GM19324 (cell line): ENCODE measurements at regions not wholly inside any gene's neighbourhood (a gene's known extent, or its start where the extent isn't known, plus 50 kb on each side); places are given as distances from the start of the nearest gene placed in this dataset.

Source experiments
- ATAC-seq: cut with Tn5 transposase; IDR thresholded peaks from one replicate; pipeline ENCODE4 v1.9.1; 2021; ENCODE audit warnings: mild to moderate bottlenecking, moderate library complexity; ENCODE audit not compliant: unreplicated experiment, low FRiP score

GRCh38 chr7:36802459-36803135 is 78.3 kb upstream of the AOAH start:
- ATAC-seq = no peak

GRCh38 chr7:36796850-36797536 is 72.7 kb upstream of the AOAH start:
- no peak for ATAC-seq

DNA sequence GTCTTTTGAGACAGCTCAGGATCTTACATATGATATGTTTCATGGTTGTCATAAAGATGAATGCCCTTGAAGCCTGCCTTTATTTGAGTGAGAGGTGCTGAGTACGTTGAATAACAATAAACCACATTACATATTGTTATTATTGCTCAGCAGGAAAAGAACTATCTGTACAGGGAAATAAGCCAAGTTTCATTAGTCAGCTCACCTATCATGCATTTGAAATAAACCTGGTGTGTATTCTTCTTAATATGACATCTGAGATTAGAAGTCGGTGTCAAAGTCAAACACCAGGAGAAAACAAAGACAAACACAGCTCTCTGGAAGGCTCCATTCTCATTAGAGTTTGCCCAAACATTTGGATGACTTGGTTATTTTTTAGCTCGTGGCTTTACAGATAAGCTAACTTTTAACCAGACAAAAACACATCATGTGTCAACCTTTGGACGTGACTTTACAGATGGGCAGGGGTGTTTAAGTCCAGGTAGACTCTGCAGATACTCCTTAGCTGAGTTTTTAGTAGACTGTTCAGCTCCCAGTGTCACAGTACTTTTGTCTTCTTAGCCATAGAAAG is 71.2 kb upstream of the AOAH start:
- no peak for ATAC-seq

DNA sequence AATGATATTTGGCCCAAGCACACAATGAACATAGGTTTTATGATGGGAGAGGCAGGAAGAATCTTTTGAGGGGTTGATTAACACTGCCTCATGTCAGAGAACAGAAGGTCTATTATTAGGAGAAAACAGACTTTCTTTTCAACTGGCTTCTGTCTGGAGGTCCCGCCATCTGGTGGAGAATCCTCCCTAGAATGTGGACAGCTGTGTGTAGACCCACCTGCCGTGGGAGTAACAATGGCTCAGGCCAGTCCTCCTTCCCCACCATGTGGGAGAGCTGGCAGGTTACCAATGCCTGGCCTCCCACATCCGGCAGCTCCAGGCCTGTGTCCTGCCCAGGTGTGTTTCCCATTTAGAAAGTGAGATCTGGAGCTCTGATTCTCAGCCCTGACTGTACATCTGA is 70.4 kb upstream of the AOAH start:
- ATAC-seq = no peak

GRCh38 chr7:36792421-36792820 is 68.1 kb upstream of the AOAH start:
- no peak for ATAC-seq

- no peak for ATAC-seq
Measured at GRCh38 chr7:36790311-36790787, 66.1 kb upstream of the AOAH start.

- no peak for ATAC-seq
Measured at GRCh38 chr7:36788825-36789470, 64.7 kb upstream of the AOAH start.

DNA sequence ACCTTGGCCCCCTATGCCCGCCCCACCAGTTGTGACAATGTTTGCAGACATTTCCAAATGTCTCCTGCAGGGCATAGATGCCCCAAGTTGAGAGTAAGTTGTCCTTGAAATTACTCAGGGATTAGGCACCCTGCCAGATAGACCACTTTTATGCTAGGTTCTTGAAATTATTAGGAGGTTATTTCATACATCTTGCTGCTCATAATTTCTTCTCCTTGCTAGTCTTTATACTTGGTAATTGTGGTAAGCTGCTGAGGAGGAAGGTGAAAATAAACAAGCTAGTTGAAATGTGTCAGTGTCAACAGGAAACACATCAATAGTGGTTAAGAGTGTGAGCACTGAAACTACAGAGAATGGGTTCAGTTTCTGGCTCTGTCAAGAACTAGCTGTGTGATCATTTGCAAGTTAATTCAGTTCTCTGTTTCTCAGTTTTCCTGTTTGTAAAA is 63.7 kb upstream of the AOAH start:
- ATAC-seq = no peak

- peak; percentile 95 for ATAC-seq
Measured at GRCh38 chr7:36784991-36785940, 61.0 kb upstream of the AOAH start.

- ATAC-seq = no peak
Measured at GRCh38 chr7:36781011-36781738, 56.9 kb upstream of the AOAH start.

DNA sequence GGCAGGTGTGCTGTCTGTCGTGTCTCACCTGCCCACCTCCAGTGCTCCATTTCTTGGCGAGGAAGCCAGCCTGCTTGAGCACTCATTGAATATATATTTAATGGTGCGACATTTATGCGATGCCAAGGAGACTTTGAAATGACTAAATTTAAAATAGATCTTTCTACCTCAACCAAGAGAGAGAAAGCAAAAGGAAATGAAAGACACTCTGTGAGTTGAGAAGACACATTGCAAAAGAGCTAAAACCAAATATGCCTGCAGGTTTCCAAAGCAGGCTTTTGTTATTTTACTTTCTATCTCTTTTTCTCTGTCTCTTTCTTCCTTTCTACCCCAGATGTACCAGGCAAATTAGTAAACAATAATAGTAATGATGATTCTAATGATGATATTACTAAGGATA is 53.6 kb upstream of the AOAH start:
- ATAC-seq = no peak

- no peak for ATAC-seq
Measured at GRCh38 chr7:36777062-36777461, 52.8 kb upstream of the AOAH start.

DNA sequence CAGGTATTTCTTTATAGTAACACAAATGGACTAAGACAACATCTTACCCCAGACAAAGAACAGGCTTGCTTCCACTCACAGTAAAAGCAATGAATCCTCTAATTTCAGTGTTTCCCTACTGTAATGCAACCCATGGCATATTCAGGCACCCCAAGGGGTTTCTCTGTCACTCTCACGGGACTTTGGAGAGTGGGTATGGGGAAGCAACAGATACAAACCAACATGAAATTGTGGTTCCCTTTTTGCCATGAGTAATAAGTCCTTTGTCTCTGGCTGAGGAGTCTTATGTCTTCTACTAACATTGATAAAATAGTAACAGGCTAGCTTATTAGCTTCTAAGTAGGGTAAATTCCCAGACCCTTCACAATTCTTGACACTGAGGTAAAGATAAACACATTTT is 51.4 kb upstream of the AOAH start:
- no peak for ATAC-seq

GRCh38 chr7:36775061-36775620 is 50.8 kb upstream of the AOAH start:
- no peak for ATAC-seq
